H9 (cell line): ENCODE measurements at regions not wholly inside any gene's neighbourhood (a gene's known extent, or its start where the extent isn't known, plus 50 kb on each side); places are given as distances from the start of the nearest gene placed in this dataset.
"Not testable (repeated sequence)": the region's sequence is repeated elsewhere in the genome, so short reads cannot be mapped to it uniquely, and the experiment has no call there.

Source experiments
- DNase-seq: peaks from one replicate; pipeline ENCODE4 v3.0.0-alpha.2; 2017
- H2AFZ ChIP-seq: one replicate; pipeline ENCODE4 v1.6.1; 2013; ENCODE audit warnings: mild to moderate bottlenecking, low read length, control low read depth, moderate library complexity
- H2AK5ac ChIP-seq: 2 replicates; pipeline ENCODE4 v1.6.1; 2013; ENCODE audit warnings: low read length, control low read depth, mixed read lengths; ENCODE audit not compliant: insufficient read length
- H2BK120ac ChIP-seq: one replicate; pipeline ENCODE4 v1.6.1; 2013; ENCODE audit warnings: low read depth, mild to moderate bottlenecking, low read length, control low read depth, inconsistent platforms; ENCODE audit not compliant: poor library complexity, severe bottlenecking
- H2BK12ac ChIP-seq: 2 replicates; pipeline ENCODE4 v1.6.1; 2013; ENCODE audit warnings: low read length, control low read depth, mixed read lengths, low read depth; ENCODE audit not compliant: insufficient read length
- H2BK15ac ChIP-seq: 2 replicates; pipeline ENCODE4 v1.6.1; 2013; ENCODE audit warnings: low read depth, low read length, control low read depth
- H2BK20ac ChIP-seq: one replicate; pipeline ENCODE4 v1.6.1; 2013; ENCODE audit warnings: low read depth, mild to moderate bottlenecking, low read length, control low read depth, inconsistent platforms; ENCODE audit not compliant: poor library complexity, severe bottlenecking
- H2BK5ac ChIP-seq: 2 replicates; pipeline ENCODE4 v1.6.1; 2013; ENCODE audit warnings: low read length, control low read depth, mixed read lengths; ENCODE audit not compliant: insufficient read length
- H3K14ac ChIP-seq: 2 replicates; pipeline ENCODE4 v1.6.1; 2013; ENCODE audit warnings: low read length, control low read depth; ENCODE audit not compliant: insufficient read depth
- H3K18ac ChIP-seq: 2 replicates; pipeline ENCODE4 v1.6.1; 2013; ENCODE audit warnings: low read depth, mild to moderate bottlenecking, mixed read lengths, low read length, control low read depth; ENCODE audit not compliant: insufficient read length
- H3K23ac ChIP-seq: 2 replicates; pipeline ENCODE4 v1.6.1; 2013; ENCODE audit warnings: low read length, control low read depth, mixed read lengths, low read depth; ENCODE audit not compliant: insufficient read length
- H3K23me2 ChIP-seq: 2 replicates; pipeline ENCODE4 v1.6.1; 2013; ENCODE audit warnings: low read depth, mild to moderate bottlenecking, mixed read lengths, low read length, control low read depth; ENCODE audit not compliant: insufficient read length, poor library complexity, severe bottlenecking
- H3K27ac ChIP-seq: 2 replicates; pipeline ENCODE4 v1.5.1; 2013; ENCODE audit warnings: low read length, control low read depth, mixed read lengths, low read depth; ENCODE audit not compliant: insufficient read length
- H3K27me3 ChIP-seq: 2 replicates; pipeline ENCODE4 v1.6.1; 2013; ENCODE audit warnings: low read length, control low read depth, inconsistent platforms; ENCODE audit not compliant: insufficient read depth
- H3K4ac ChIP-seq: 2 replicates; pipeline ENCODE4 v1.6.1; 2013; ENCODE audit warnings: low read depth, mild to moderate bottlenecking, control low read depth, inconsistent platforms, low read length, moderate library complexity
- H3K4me1 ChIP-seq: 2 replicates; pipeline ENCODE4 v1.6.1; 2013; ENCODE audit warnings: low read length, control low read depth, inconsistent platforms; ENCODE audit not compliant: insufficient read depth
- H3K4me2 ChIP-seq: 2 replicates; pipeline ENCODE4 v1.6.1; 2013; ENCODE audit warnings: low read length, control low read depth, mixed read lengths; ENCODE audit not compliant: insufficient read length, insufficient read depth
- H3K56ac ChIP-seq: 2 replicates; pipeline ENCODE4 v1.6.1; 2013; ENCODE audit warnings: low read depth, mild to moderate bottlenecking, mixed read lengths, low read length, control low read depth; ENCODE audit not compliant: insufficient read length
- H3K79me1 ChIP-seq: 2 replicates; pipeline ENCODE4 v1.6.1; 2013; ENCODE audit warnings: low read depth, mild to moderate bottlenecking, moderate library complexity, low read length, control low read depth, inconsistent platforms; ENCODE audit not compliant: insufficient read depth, poor library complexity, severe bottlenecking
- H3K79me2 ChIP-seq: 2 replicates; pipeline ENCODE4 v1.6.1; 2013; ENCODE audit warnings: low read length, control low read depth, inconsistent platforms; ENCODE audit not compliant: insufficient read depth
- H3K9ac ChIP-seq: 2 replicates; pipeline ENCODE4 v1.6.1; 2013; ENCODE audit warnings: low read length, control low read depth, mixed read lengths; ENCODE audit not compliant: insufficient read length; ENCODE audit errors: extremely low read depth
- H3K9me3 ChIP-seq: one replicate; pipeline ENCODE4 v1.6.1; 2013; ENCODE audit warnings: low read depth, low read length, inconsistent platforms; ENCODE audit not compliant: control insufficient read depth
- H3T11ph ChIP-seq: one replicate; pipeline ENCODE4 v1.6.1; 2013; ENCODE audit warnings: mild to moderate bottlenecking, low read length, control low read depth, inconsistent platforms
- H4K20me1 ChIP-seq: one replicate; pipeline ENCODE4 v1.6.1; 2013; ENCODE audit not compliant: control insufficient read depth, insufficient read length, insufficient read depth
- H4K5ac ChIP-seq: 2 replicates; pipeline ENCODE4 v1.6.1; 2013; ENCODE audit warnings: low read depth, mild to moderate bottlenecking, mixed read lengths, low read length, control low read depth; ENCODE audit not compliant: insufficient read length
- H4K8ac ChIP-seq: replicated peaks from 2 replicates; pipeline ENCODE4 v1.6.1; 2013; ENCODE audit warnings: low read length, control low read depth, mixed read lengths, low read depth; ENCODE audit not compliant: insufficient read length
- H4K91ac ChIP-seq: 2 replicates; pipeline ENCODE4 v1.6.1; 2013; ENCODE audit warnings: low read depth, mild to moderate bottlenecking, moderate library complexity, mixed read lengths, low read length, control low read depth; ENCODE audit not compliant: insufficient read length
- H3K27ac Mint-ChIP-seq, 3 experiments: 2 replicates in 2 of 3; 3 replicates in 1 of 3; pipeline ENCODE4 v1.8.0; 2020 to 2021; ENCODE audit warnings: mixed read lengths in 3 of 3, mild to moderate bottlenecking in 1 of 3, moderate library complexity in 1 of 3
- H3K27me3 Mint-ChIP-seq: 2 replicates; pipeline ENCODE4 v1.8.0; 2021; ENCODE audit warnings: low read depth, mild to moderate bottlenecking, moderate library complexity, mixed read lengths
- H3K36me3 Mint-ChIP-seq, 3 experiments: 2 replicates in 2 of 3; 3 replicates in 1 of 3; pipeline ENCODE4 v1.8.0; 2020 to 2021; ENCODE audit warnings: low read depth in 3 of 3, mixed read lengths in 3 of 3; ENCODE audit not compliant: insufficient read depth in 1 of 3
- H3K4me1 Mint-ChIP-seq, 2 experiments: 2 replicates each; pipeline ENCODE4 v1.8.0; 2020; ENCODE audit warnings: mixed read lengths in 2 of 2
- H3K4me3 Mint-ChIP-seq, 2 experiments: 2 replicates in 1 of 2; 3 replicates in 1 of 2; pipeline ENCODE4 v1.8.0; 2020 to 2021; ENCODE audit warnings: mild to moderate bottlenecking in 2 of 2, mixed read lengths in 2 of 2, moderate library complexity in 1 of 2
- H3K9me3 Mint-ChIP-seq, 2 experiments: 2 replicates in 1 of 2; 3 replicates in 1 of 2; pipeline ENCODE4 v1.8.0; 2020; ENCODE audit warnings: mild to moderate bottlenecking in 2 of 2, mixed read lengths in 2 of 2, moderate library complexity in 1 of 2
- WGBS: extraction: QIAGEN DNeasy Blood & Tissue Kit; methylation state at CpG from one replicate; pipeline ENCODE4 v1.1.7; 2013; ENCODE audit warnings: missing lambda C conversion rate, low lambda C conversion rate, mixed read lengths; ENCODE audit not compliant: insufficient read length; ENCODE audit errors: extremely low coverage; 5-methylcytosine and 5-hydroxymethylcytosine counted together

GRCh38 chr19:20260738-20261137 lies 93.7 kb downstream of the ZNF486 start:
- H3K4me2 ChIP-seq, H2BK5ac ChIP-seq, H3K9me3 Mint-ChIP-seq, H3K36me3 Mint-ChIP-seq, H2BK12ac ChIP-seq, H3K23me2 ChIP-seq, H3K79me1 ChIP-seq, H3T11ph ChIP-seq, H3K27ac ChIP-seq, H2BK120ac ChIP-seq, H2AK5ac ChIP-seq, H4K91ac ChIP-seq, H4K20me1 ChIP-seq, H3K56ac ChIP-seq, H3K9ac ChIP-seq, H3K4me1 ChIP-seq, H3K9me3 ChIP-seq, H3K79me2 ChIP-seq, H3K4ac ChIP-seq, DNase-seq, H3K23ac ChIP-seq, H3K4me3 Mint-ChIP-seq, H3K14ac ChIP-seq, H4K8ac ChIP-seq, H3K27me3 ChIP-seq, H4K5ac ChIP-seq, H2AFZ ChIP-seq, H3K27me3 Mint-ChIP-seq, H3K18ac ChIP-seq, H2BK15ac ChIP-seq: not testable (repeated sequence)
- H2BK20ac ChIP-seq = peak overlapping the region; percentile 60
- WGBS = no CpG with 5 or more reads among the region's 8 CpGs
- Mint-ChIP-seq H3K27ac (peak overlapping the region; percentile 28 to 98 (median 39); a peak in 2 of 7 replicates), H3K4me1 (peaks cover 47% of the 10 kb centered on the region in 2 experiments)
